Lung (tissue), 11 donors: ENCODE measurements at regions not wholly inside any gene's neighbourhood (a gene's known extent, or its start where the extent isn't known, plus 50 kb on each side); places are given as distances from the start of the nearest gene placed in this dataset.
A peak's percentile ranks its signal among the peaks of the same experiment; 100 is the strongest.

Source experiments
- ATAC-seq: fragments of 200-7000 bp; cut with Tn5 transposase; one replicate; pipeline ENCODE4 v1.9.1; 2020; ENCODE audit warnings: moderate number of reproducible peaks; ENCODE audit not compliant: insufficient read depth, low FRiP score
- DNase-seq, 3 donors: peaks; one replicate each; pipeline ENCODE4 v3.0.0-alpha.2; 2013 to 2017
- H3K27ac ChIP-seq, 2 donors: one replicate each; pipeline ENCODE4 v1.5.1; 2013; ENCODE audit warnings: mild to moderate bottlenecking in 2 of 2, moderate library complexity in 2 of 2, control low read depth in 1 of 2, inconsistent platforms in 1 of 2, low read depth in 1 of 2, low read length in 1 of 2
- H3K27me3 ChIP-seq, 3 donors: one replicate each; pipeline ENCODE4 v1.5.1; 2013; ENCODE audit warnings: low read length in 2 of 3; ENCODE audit not compliant: control insufficient read depth in 3 of 3, insufficient read depth in 3 of 3
- H3K36me3 ChIP-seq, 4 donors: one replicate each; pipeline ENCODE4 v1.5.1; 2013; ENCODE audit warnings: low read length in 4 of 4, mild to moderate bottlenecking in 1 of 4, moderate library complexity in 1 of 4; ENCODE audit not compliant: control insufficient read depth in 4 of 4, insufficient read depth in 4 of 4
- H3K4me1 ChIP-seq, 5 donors: one replicate each; pipeline ENCODE4 v1.5.1; 2013; ENCODE audit warnings: low read length in 5 of 5, mild to moderate bottlenecking in 2 of 5, moderate library complexity in 1 of 5; ENCODE audit not compliant: control insufficient read depth in 5 of 5, insufficient read depth in 5 of 5
- H3K4me3 ChIP-seq: one replicate; pipeline ENCODE4 v1.5.1; 2013; ENCODE audit warnings: mild to moderate bottlenecking, control low read depth, moderate library complexity
- H3K9ac ChIP-seq, 2 donors: one replicate each; pipeline ENCODE4 v1.5.1; 2013; ENCODE audit warnings: low read length in 2 of 2, control low read depth in 1 of 2; ENCODE audit not compliant: insufficient read depth in 1 of 2
- H3K9me3 ChIP-seq, 4 donors: one replicate each; pipeline ENCODE4 v1.5.1; 2013; ENCODE audit warnings: low read length in 3 of 4, mild to moderate bottlenecking in 1 of 4, moderate library complexity in 1 of 4; ENCODE audit not compliant: control insufficient read depth in 4 of 4, insufficient read depth in 3 of 4
- CTCF ChIP-seq: IDR thresholded peaks from 2 replicates; pipeline ENCODE4 v1.5.1; 2012; ENCODE audit warnings: mild to moderate bottlenecking; ENCODE audit errors: control extremely low read depth, extremely low read depth
- WGBS, 2 donors: extraction: QIAGEN DNeasy Blood & Tissue Kit; methylation state at CpG; one replicate each; pipeline ENCODE4 v1.1.7; 2013; 5-methylcytosine and 5-hydroxymethylcytosine counted together
- donor health status: control.
- donor health status: control.
- donor health status: Bipolar disorder and iron deficiency.
- donor health status: healthy.
- donor health status: DM: yes; HTN: yes; CAD: no.

- no peak overlapping the region for H3K27ac ChIP-seq
- no peaks in the 10 kb centered on the region for H3K9me3 ChIP-seq
- DNase-seq: peak in 1 of 3 donors; percentile 54
- peaks cover 0 to 4% (median 0%) of the 10 kb centered on the region in 5 donors for H3K4me1 ChIP-seq
- H3K27me3 ChIP-seq: peaks cover 0 to 3% (median 0%) of the 10 kb centered on the region in 3 donors
- WGBS, 2 donors: 46 to 49% methylated on average over 4 of the region's 4 CpGs
- H3K9ac ChIP-seq: no peak overlapping the region
- no peak for TF ChIP-seq CTCF
- no peak overlapping the region for H3K4me3 ChIP-seq
- H3K36me3 ChIP-seq: no peaks in the 10 kb centered on the region
- ATAC-seq: no peak
Observed at GRCh38 chr17:37820313-37820994, 75.6 kb upstream of the HNF1B start.

- Histone ChIP-seq H3K4me1 (peaks cover 0 to 4% (median 0%) of the 10 kb centered on the region in 5 donors), H3K4me3 (no peak overlapping the region), H3K36me3 (no peaks in the 10 kb centered on the region), H3K27ac (peak overlapping the region in 1 of 2 donors; percentile 38), H3K9ac (no peak overlapping the region), H3K9me3 (no peaks in the 10 kb centered on the region), H3K27me3 (peaks cover 0 to 3% (median 3%) of the 10 kb centered on the region in 3 donors)
- WGBS, 2 donors: 46 to 61% methylated on average over 3 of the region's 3 CpGs
- peak; percentile 61 for ATAC-seq
- DNase-seq: peak in 2 of 3 donors; percentile 19 to 49
- no peak for TF ChIP-seq CTCF
Observed at GRCh38 chr17:37818689-37819088, 73.8 kb upstream of the HNF1B start.

- peaks cover 0 to 4% (median 0%) of the 10 kb centered on the region in 5 donors for H3K4me1 ChIP-seq
- H3K36me3 ChIP-seq: no peaks in the 10 kb centered on the region
- ATAC-seq: no peak
- H3K27me3 ChIP-seq: peaks cover 0 to 3% (median 3%) of the 10 kb centered on the region in 3 donors
- no peak for TF ChIP-seq CTCF
- H3K4me3 ChIP-seq: no peak overlapping the region
- DNase-seq: no peak
- H3K9me3 ChIP-seq: no peaks in the 10 kb centered on the region
- H3K27ac ChIP-seq: no peak overlapping the region
- 5 to 7% methylated on average over 2 of the region's 2 CpGs for WGBS, 2 donors
- H3K9ac ChIP-seq: no peak overlapping the region
Observed at GRCh38 chr17:37816950-37817349, 72.1 kb upstream of the HNF1B start.
